GM12892 (cell line): ENCODE measurements at regions not wholly inside any gene's neighbourhood (a gene's known extent, or its start where the extent isn't known, plus 50 kb on each side); places are given as distances from the start of the nearest gene placed in this dataset.

Experiments
- POLR2A ChIP-seq: IDR thresholded peaks from 2 replicates; pipeline ENCODE4 v1.6.1; 2011; ENCODE audit warnings: low read depth, low read length, control low read depth
- POLR2AphosphoS5 ChIP-seq: IDR thresholded peaks from 2 replicates; pipeline ENCODE4 v1.6.1; 2011; ENCODE audit warnings: low read depth, low read length, control low read depth

DNA sequence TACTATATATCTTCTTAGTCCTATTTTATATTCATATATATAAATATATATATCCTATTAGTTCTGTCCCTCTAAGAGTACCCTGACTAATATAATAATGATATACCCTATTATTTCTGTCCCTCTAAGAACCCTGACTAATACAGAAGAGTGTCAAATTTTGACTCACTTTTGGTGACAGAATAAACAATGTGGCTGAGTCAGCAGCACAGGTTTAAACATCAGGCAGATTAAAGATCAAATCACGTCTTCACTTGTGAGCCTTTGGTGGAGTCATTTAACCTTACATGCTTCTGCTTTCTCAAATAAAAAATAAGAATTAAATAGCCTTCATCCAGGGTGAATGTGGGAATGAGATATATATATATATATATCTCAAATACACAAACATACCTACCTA, 615.9 kb upstream of the GCFC2 start:
- TF ChIP-seq POLR2AphosphoS5 (no peak), POLR2A (no peak)
